MM.1S (cell line): ENCODE measurements at regions not wholly inside any gene's neighbourhood (a gene's known extent, or its start where the extent isn't known, plus 50 kb on each side); places are given as distances from the start of the nearest gene placed in this dataset.

Source experiments
- EZH2 ChIP-seq: fragments of 300-600 bp; sonication (generic); optimal IDR thresholded peaks from 2 replicates; pipeline ENCODE3; 2017; ENCODE audit warnings: low read depth, mild to moderate bottlenecking, antibody characterized with exemption, low read length, mixed read lengths
- TF ChIP-seq, protein P1 (sequence below): fragments of 300-600 bp; sonication (generic); IDR thresholded peaks from 2 replicates; pipeline ENCODE4 v1.5.1; 2016; ENCODE audit warnings: antibody characterized with exemption, low read length, mixed read lengths

DNA sequence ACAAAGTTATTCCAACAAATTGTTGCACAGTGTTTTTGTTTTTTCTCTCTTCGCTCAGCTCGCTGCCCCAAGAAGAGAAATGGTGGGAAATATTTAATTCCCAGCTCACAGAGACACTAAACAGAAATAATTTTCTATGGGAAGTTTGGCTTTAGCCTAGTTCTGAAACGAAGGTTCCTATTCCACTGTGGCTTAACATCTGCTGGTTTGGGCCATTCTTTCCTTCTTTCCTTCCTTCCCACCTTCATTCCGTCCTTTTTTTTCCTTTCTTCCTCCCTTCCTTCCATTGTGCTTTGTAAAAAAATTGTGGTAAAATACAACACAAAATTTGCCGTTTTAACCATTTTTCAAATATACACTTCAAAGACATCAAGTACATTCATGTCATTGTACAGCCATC, 393.5 kb upstream of the SOX9 start:
- TF ChIP-seq, protein P1, sequence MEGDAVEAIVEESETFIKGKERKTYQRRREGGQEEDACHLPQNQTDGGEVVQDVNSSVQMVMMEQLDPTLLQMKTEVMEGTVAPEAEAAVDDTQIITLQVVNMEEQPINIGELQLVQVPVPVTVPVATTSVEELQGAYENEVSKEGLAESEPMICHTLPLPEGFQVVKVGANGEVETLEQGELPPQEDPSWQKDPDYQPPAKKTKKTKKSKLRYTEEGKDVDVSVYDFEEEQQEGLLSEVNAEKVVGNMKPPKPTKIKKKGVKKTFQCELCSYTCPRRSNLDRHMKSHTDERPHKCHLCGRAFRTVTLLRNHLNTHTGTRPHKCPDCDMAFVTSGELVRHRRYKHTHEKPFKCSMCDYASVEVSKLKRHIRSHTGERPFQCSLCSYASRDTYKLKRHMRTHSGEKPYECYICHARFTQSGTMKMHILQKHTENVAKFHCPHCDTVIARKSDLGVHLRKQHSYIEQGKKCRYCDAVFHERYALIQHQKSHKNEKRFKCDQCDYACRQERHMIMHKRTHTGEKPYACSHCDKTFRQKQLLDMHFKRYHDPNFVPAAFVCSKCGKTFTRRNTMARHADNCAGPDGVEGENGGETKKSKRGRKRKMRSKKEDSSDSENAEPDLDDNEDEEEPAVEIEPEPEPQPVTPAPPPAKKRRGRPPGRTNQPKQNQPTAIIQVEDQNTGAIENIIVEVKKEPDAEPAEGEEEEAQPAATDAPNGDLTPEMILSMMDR = no peak
- no peak for TF ChIP-seq EZH2
